ENCODE measurements at regions not wholly inside any gene's neighbourhood (a gene's known extent, or its start where the extent isn't known, plus 50 kb on each side); places are given as distances from the start of the nearest gene placed in this dataset.

DNA sequence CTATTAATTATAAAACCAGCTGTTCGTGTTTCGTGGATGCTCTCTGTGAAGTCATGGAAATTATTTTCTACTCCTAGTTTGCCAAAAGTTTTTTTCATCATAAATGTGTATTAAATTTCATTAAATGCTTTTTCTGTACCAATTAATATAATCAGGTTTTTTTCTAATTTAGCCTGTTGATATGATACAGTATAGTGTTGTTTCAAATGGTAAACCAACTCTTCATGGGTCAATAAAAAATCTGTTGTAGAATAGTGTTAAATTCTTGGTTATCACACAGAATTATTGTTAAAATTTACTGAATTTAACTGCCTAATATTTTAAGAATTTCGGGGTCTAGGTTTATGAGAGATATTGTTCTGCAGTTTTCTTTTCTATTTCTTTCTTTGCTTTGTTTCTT is 505.9 kb upstream of the MANEA start:
- no peak overlapping the region for H3K4me3 Mint-ChIP-seq
- TF ChIP-seq, protein P1, sequence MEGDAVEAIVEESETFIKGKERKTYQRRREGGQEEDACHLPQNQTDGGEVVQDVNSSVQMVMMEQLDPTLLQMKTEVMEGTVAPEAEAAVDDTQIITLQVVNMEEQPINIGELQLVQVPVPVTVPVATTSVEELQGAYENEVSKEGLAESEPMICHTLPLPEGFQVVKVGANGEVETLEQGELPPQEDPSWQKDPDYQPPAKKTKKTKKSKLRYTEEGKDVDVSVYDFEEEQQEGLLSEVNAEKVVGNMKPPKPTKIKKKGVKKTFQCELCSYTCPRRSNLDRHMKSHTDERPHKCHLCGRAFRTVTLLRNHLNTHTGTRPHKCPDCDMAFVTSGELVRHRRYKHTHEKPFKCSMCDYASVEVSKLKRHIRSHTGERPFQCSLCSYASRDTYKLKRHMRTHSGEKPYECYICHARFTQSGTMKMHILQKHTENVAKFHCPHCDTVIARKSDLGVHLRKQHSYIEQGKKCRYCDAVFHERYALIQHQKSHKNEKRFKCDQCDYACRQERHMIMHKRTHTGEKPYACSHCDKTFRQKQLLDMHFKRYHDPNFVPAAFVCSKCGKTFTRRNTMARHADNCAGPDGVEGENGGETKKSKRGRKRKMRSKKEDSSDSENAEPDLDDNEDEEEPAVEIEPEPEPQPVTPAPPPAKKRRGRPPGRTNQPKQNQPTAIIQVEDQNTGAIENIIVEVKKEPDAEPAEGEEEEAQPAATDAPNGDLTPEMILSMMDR (IDR thresholded peaks at IDR 0.05): no peak
- no peaks in the 10 kb centered on the region; the same call in 1 of the 2 replicates for H3K27me3 Mint-ChIP-seq (ENCODE audit: insufficient read depth)
- peaks cover 24% of the 10 kb centered on the region for H3K9me3 Mint-ChIP-seq
- no peak for DNase-seq
- H3K27ac Mint-ChIP-seq: no peak overlapping the region
- no peaks in the 10 kb centered on the region for H3K4me1 Mint-ChIP-seq (ENCODE audit: low read depth)
- H3K36me3 Mint-ChIP-seq (ENCODE audit: low read depth): no peaks in the 10 kb centered on the region

DNA sequence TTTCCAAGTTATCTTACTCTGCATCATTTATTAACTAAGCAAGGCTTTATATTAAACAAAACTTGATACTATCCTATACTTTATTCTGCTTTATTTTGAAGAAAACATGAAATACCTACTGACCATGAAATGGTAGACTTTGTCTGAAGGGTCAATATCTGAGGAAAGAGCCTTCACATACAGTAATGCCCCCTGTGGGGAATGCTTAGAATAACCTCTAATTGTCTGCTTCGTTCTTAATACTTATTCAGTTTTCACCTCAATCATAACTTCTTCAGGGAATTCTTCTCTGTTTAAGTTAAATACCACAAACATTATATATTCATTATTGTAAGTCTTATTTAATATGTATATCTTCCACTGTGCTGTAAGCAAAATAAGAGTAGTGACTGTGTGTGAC is 498.9 kb upstream of the MANEA start:
- no peak overlapping the region for H3K4me3 Mint-ChIP-seq
- TF ChIP-seq, protein P1 (IDR thresholded peaks at IDR 0.05): no peak
- H3K27ac Mint-ChIP-seq: no peak overlapping the region
- no peaks in the 10 kb centered on the region for H3K36me3 Mint-ChIP-seq (ENCODE audit: low read depth)
- peaks cover 12% of the 10 kb centered on the region for H3K9me3 Mint-ChIP-seq
- DNase-seq: no peak
- no peaks in the 10 kb centered on the region for H3K4me1 Mint-ChIP-seq (ENCODE audit: low read depth)
- H3K27me3 Mint-ChIP-seq (ENCODE audit: insufficient read depth): no peaks in the 10 kb centered on the region

DNA sequence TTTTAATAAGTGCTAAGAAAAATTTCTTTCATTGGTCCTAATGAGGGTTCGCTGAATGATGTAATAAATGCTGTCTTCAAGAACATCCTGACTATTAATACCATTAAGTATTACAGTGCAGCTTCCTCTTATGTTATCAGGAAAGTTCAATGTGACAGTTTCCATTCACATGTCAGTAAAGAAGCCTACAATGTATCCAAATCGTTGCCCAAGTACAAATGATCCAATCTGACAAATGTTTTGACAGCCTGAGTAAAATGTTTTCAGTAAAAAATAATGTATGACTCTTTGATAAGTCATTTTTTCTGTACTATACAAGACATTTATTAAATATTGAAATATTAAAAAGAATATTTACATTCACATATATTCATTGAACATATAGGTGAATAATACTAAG is 496.1 kb upstream of the MANEA start:
- Mint-ChIP-seq H3K4me3 (no peak overlapping the region), H3K9me3 (peaks cover 13% of the 10 kb centered on the region), H3K27me3 (ENCODE audit: insufficient read depth) (no peaks in the 10 kb centered on the region), H3K36me3 (ENCODE audit: low read depth) (no peaks in the 10 kb centered on the region), H3K27ac (no peak overlapping the region), H3K4me1 (ENCODE audit: low read depth) (no peaks in the 10 kb centered on the region)
- DNase-seq: no peak
- TF ChIP-seq, protein P1 (IDR thresholded peaks at IDR 0.05): no peak

DNA sequence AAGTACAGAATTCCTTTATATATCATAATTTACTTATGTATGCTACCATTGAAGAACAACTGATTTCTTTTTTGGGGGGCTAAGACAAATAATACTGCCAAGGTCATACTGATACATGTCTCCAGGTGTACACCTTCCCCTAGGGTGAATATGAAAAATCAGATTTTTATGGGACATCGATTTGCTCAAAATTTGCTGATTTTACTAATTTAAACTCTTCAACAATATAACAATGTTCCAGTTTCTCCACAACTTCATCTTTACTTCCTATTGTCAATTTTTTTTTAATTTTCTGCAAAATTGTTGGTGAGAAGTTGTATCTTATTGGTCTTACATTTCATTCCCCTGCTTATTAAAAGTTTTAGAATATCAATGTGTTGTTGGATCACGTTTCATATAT is 495.4 kb upstream of the MANEA start:
- Mint-ChIP-seq H3K4me1 (ENCODE audit: low read depth) (no peaks in the 10 kb centered on the region), H3K4me3 (no peak overlapping the region), H3K36me3 (ENCODE audit: low read depth) (no peaks in the 10 kb centered on the region), H3K27ac (no peak overlapping the region), H3K9me3 (peaks cover 12% of the 10 kb centered on the region), H3K27me3 (ENCODE audit: insufficient read depth) (no peaks in the 10 kb centered on the region)
- no peak for DNase-seq
- TF ChIP-seq, protein P1 (IDR thresholded peaks at IDR 0.05): no peak

DNA sequence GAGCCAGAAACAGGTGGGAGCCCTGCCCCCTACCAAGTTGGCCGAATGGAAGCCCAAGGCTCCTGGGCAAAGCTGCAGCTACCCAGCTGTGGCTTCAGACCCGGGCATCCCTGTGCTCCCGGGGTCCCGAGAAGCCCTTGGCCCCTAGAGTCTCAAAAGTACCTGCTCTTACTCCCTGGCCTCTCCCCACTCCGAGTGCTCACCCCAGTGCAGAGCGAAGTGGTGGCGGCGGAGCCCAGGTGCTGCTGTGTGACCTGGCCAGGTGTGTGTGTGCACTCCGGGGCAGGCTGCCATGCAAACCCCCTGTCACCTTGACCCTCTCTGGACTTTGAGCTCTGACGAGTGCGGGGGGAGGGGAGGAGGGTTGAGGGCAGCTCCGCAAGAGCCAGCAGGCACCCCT is 493.8 kb upstream of the MANEA start:
- Mint-ChIP-seq H3K4me1 (ENCODE audit: low read depth) (no peaks in the 10 kb centered on the region), H3K4me3 (no peak overlapping the region), H3K9me3 (peaks cover 12% of the 10 kb centered on the region), H3K27me3 (ENCODE audit: insufficient read depth) (no peaks in the 10 kb centered on the region), H3K27ac (no peak overlapping the region), H3K36me3 (ENCODE audit: low read depth) (no peaks in the 10 kb centered on the region)
- TF ChIP-seq, protein P1 (IDR thresholded peaks at IDR 0.05): no peak
- no peak for DNase-seq

DNA sequence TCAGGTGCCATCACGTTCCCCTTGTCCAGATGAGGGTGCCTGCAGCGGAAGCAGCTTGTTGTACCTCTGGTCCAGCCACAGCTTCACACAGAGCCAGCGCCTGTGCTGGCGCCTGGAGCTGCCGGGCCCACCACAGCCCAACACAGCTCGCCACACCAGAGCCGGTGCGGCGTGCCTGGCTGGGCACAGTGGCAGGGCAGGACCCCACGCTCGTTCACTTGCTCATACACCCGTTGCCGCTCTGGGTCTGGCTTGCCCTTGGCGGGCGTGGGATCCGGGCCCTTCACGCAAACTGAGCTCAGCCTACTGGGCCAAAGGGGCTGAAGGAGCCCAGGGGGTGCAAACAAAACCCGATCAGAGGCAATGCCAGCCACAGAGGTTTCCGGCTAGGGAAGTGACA is 492.5 kb upstream of the MANEA start:
- TF ChIP-seq, protein P1 (IDR thresholded peaks at IDR 0.05): no peak

More for the DNA sequence above, 492.5 kb upstream of the MANEA start:
- no peaks in the 10 kb centered on the region for H3K36me3 Mint-ChIP-seq (ENCODE audit: low read depth)
- no peak overlapping the region for H3K27ac Mint-ChIP-seq
- no peaks in the 10 kb centered on the region for H3K4me1 Mint-ChIP-seq (ENCODE audit: low read depth)
- peaks cover 9% of the 10 kb centered on the region for H3K9me3 Mint-ChIP-seq
- H3K4me3 Mint-ChIP-seq: no peak overlapping the region
- H3K27me3 Mint-ChIP-seq (ENCODE audit: insufficient read depth): no peaks in the 10 kb centered on the region
- no peak for DNase-seq
